ENCODE measurements at regions not wholly inside any gene's neighbourhood (a gene's known extent, or its start where the extent isn't known, plus 50 kb on each side); places are given as distances from the start of the nearest gene placed in this dataset.

- TF ChIP-seq, protein P1, sequence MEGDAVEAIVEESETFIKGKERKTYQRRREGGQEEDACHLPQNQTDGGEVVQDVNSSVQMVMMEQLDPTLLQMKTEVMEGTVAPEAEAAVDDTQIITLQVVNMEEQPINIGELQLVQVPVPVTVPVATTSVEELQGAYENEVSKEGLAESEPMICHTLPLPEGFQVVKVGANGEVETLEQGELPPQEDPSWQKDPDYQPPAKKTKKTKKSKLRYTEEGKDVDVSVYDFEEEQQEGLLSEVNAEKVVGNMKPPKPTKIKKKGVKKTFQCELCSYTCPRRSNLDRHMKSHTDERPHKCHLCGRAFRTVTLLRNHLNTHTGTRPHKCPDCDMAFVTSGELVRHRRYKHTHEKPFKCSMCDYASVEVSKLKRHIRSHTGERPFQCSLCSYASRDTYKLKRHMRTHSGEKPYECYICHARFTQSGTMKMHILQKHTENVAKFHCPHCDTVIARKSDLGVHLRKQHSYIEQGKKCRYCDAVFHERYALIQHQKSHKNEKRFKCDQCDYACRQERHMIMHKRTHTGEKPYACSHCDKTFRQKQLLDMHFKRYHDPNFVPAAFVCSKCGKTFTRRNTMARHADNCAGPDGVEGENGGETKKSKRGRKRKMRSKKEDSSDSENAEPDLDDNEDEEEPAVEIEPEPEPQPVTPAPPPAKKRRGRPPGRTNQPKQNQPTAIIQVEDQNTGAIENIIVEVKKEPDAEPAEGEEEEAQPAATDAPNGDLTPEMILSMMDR (conservative IDR thresholded peaks at IDR 0.05; ENCODE audit: low read depth, low read length) = no peak
- TF ChIP-seq EZH2phosphoT487 (IDR thresholded peaks at IDR 0.05; ENCODE audit: borderline replicate concordance, low read length) = no peak
- no peak for TF ChIP-seq EZH2 (IDR thresholded peaks at IDR 0.05; ENCODE audit: low read length, unreplicated experiment)
Observed at GRCh38 chr5:23072179-23072578, 219.0 kb upstream of the CDH12 start.

Data from PC-3 (cell line).